Dermis microvascular lymphatic vessel endothelial cell (primary cell): ENCODE measurements at regions not wholly inside any gene's neighbourhood (a gene's known extent, or its start where the extent isn't known, plus 50 kb on each side); places are given as distances from the start of the nearest gene placed in this dataset.

Experiments used
- DNase-seq, 2 donors: peaks; one replicate each; pipeline versions ENCODE4 v3.0.0 to v3.0.0-alpha.2; 2010; ENCODE audit warnings: low read depth in 2 of 2

GRCh38 chr10:22766693-22767092 is 52.3 kb upstream of the PIP4K2A start:
- no peak for DNase-seq

- no peak for DNase-seq
Measured at GRCh38 chr10:22765660-22766547, 51.5 kb upstream of the PIP4K2A start.

- no peak for DNase-seq
Measured at GRCh38 chr10:22764639-22765038, 50.3 kb upstream of the PIP4K2A start.
